HG02678 (cell line): ENCODE measurements at regions not wholly inside any gene's neighbourhood (a gene's known extent, or its start where the extent isn't known, plus 50 kb on each side); places are given as distances from the start of the nearest gene placed in this dataset.

Experiments
- ATAC-seq: cut with Tn5 transposase; IDR thresholded peaks from one replicate; pipeline ENCODE4 v1.9.1; 2021; ENCODE audit warnings: mild to moderate bottlenecking, moderate library complexity; ENCODE audit not compliant: unreplicated experiment

GRCh38 chr2:143833015-143833660 lies 686.8 kb downstream of the ZEB2 start:
- no peak for ATAC-seq

GRCh38 chr2:143830476-143830875 lies 689.4 kb downstream of the ZEB2 start:
- ATAC-seq, result no peak

- no peak for ATAC-seq
Measured at GRCh38 chr2:143828763-143829537, 691.0 kb downstream of the ZEB2 start.

GRCh38 chr2:143824791-143825190 lies 695.1 kb downstream of the ZEB2 start:
- ATAC-seq, result no peak

- no peak for ATAC-seq
Measured at GRCh38 chr2:143823876-143824275, 694.7 kb downstream of the ARHGAP15 start.

- ATAC-seq, result no peak
Measured at GRCh38 chr2:143823296-143823695, 694.1 kb downstream of the ARHGAP15 start.

- ATAC-seq, result no peak
Measured at GRCh38 chr2:143822736-143823135, 693.5 kb downstream of the ARHGAP15 start.

- ATAC-seq, result no peak
Measured at GRCh38 chr2:143819764-143820163, 690.5 kb downstream of the ARHGAP15 start.

- no peak for ATAC-seq
Measured at GRCh38 chr2:143819190-143819735, 690.0 kb downstream of the ARHGAP15 start.
